GM13976 (cell line): ENCODE measurements at regions not wholly inside any gene's neighbourhood (a gene's known extent, or its start where the extent isn't known, plus 50 kb on each side); places are given as distances from the start of the nearest gene placed in this dataset.

Experiments
- DNase-seq: peaks from one replicate; pipeline ENCODE4 v3.0.0; 2012; ENCODE audit warnings: low spot score
- in situ Hi-C: fragments of 300-500 bp; cut with MboI; formaldehyde crosslinking; loops from one replicate; pipeline ENCODE4 v1.12.0; 2022; ENCODE audit warnings: low sequenced_read_pairs, mixed read lengths, inconsistent platforms; ENCODE audit not compliant: unreplicated experiment
- TF ChIP-seq, protein P1 (sequence below): IDR thresholded peaks from 2 replicates; pipeline ENCODE4 v1.5.1; 2012; ENCODE audit warnings: borderline replicate concordance, mild to moderate bottlenecking; ENCODE audit not compliant: insufficient read depth; ENCODE audit errors: extremely low read depth, missing control alignments, control extremely low read depth

DNA sequence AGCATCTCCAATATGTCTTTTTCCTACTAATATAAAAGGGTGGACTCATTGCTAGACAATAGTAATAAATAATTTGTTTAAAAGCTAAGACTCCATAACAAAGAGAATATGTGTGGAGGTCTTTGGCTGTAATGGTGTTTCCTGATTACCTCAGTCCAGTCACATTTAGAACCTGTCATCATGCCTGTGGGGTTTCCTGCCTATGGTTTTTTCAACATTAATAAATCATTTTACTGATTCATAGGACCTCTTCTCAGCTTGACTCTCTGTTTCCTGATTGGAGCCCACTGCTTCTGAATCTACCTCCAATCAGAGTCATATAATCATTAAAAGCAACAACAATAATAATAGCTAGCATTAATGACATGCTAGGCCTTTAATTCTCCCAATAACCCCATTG, 52.4 kb upstream of the GNAI1 start:
- in situ Hi-C loops, result no loop called here
- TF ChIP-seq, protein P1, sequence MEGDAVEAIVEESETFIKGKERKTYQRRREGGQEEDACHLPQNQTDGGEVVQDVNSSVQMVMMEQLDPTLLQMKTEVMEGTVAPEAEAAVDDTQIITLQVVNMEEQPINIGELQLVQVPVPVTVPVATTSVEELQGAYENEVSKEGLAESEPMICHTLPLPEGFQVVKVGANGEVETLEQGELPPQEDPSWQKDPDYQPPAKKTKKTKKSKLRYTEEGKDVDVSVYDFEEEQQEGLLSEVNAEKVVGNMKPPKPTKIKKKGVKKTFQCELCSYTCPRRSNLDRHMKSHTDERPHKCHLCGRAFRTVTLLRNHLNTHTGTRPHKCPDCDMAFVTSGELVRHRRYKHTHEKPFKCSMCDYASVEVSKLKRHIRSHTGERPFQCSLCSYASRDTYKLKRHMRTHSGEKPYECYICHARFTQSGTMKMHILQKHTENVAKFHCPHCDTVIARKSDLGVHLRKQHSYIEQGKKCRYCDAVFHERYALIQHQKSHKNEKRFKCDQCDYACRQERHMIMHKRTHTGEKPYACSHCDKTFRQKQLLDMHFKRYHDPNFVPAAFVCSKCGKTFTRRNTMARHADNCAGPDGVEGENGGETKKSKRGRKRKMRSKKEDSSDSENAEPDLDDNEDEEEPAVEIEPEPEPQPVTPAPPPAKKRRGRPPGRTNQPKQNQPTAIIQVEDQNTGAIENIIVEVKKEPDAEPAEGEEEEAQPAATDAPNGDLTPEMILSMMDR, result no peak
- no peak for DNase-seq

DNA sequence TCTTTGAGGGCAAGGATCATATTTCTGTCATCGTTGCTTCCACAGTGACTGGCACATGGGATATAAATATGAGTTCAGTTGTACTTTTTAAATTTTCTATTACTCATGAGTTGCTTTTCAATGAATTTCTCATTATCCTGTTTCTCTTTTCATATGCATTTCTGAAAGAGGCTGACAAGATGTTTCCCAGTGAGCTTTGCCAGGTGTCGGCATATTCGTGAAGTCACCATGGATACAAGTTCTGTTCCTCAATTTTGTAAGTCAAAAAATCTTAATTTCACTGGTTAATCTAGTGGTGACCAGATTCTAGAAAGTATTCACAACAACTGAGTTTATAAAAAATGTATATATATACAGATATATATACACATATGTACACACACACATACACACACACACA, 55.7 kb upstream of the GNAI1 start:
- DNase-seq, result no peak
- in situ Hi-C loops, result no loop called here

DNA sequence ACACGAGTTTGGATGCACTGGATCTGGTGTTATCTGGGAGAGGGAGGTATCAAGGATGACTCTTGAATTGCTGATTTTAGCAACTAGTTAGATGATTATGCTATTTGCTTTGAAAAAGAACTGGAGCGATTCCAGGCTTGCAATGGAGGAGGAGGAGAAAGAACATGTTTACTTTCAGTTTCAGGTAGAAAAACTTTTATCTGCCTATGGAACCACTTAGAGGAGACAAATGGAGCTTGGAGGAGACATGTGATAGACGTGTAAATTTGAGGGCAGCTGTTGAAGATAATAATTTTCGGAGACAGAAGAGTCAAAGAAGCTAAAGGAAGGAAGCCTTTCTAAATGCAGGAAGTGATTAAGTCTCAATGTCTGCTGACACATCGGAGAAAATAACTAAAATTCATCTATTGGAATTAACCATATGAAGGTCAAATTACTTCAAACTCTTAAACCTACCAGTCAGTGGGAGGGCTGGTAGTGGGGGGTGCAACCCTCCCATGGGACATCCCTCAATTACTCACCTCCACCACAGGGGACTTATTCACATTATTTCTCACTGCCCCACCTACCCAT, 56.4 kb upstream of the GNAI1 start:
- TF ChIP-seq, protein P1, result no peak
- in situ Hi-C loops, result no loop called here
- no peak for DNase-seq

More for the DNA sequence above, 55.7 kb upstream of the GNAI1 start:
- TF ChIP-seq, protein P1, result no peak

DNA sequence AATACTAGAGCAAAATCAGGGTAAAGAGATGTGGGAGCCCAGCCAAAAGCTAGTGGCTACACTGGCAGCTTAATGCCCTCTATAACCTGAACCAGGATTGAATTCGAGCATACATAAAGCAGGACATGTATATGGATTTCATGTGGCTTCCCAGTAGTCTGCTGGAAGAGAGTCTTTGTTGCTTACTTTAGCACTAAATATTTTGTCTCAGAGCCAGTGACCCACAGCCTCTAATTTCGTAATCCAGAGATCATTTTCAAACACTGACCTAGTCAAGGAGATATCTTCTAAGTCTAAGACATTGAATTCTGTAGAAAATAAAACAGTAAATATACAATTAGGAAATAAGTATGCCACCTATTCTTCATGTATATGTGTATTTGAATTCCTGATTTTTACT, 64.2 kb upstream of the GNAI1 start:
- TF ChIP-seq, protein P1, result no peak
- in situ Hi-C loops, result loop anchor here (25.0 kb wide), 1 partner anchor 592 kb away; no protein-coding TSS in a partner anchor
- no peak for DNase-seq

DNA sequence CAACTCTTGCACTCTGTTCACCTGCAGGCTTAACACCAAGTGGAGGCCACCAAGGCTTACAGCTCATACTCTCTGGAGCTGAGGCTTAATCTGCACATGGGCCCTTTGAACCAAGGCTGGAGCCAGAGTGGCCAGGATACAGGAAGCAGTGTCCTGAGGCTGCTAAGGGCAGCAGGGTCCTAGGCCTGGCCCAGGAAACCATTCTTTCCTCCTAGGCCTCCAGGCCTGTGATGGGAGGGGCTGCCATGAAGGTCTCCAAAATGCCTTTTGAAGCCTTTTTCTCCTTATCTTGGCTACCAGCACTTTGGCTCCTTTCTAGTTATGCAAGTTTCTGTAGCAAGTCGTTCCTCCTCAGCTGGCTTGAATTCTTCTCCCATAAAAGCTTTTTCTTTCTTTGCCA, 68.0 kb upstream of the GNAI1 start:
- TF ChIP-seq, protein P1, result no peak
- DNase-seq, result no peak
- in situ Hi-C loops, result loop anchor here (25.0 kb wide), 1 partner anchor 596 kb away; no protein-coding TSS in a partner anchor

DNA sequence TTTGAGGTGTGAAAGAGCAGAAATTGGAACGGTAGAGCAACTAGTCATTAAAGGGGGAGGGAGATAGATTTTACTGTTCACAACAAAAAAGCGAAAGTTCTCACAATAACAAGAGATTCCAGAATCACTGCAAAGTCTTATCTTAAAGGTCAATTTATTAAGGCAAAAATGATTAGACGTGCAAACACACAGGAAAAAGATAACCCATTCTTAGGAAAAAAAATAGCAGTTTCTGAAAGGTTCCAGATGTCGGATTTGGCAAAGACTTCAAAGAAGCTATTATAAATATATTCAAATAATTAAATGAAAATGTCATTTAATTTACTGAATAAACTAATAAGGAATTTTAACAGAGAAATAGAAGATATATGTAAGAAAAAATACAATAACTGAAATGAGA, 70.8 kb upstream of the GNAI1 start:
- in situ Hi-C loops, result loop anchor here (25.0 kb wide), 1 partner anchor 598 kb away; no protein-coding TSS in a partner anchor

More for the DNA sequence above, 70.8 kb upstream of the GNAI1 start:
- no peak for DNase-seq
- TF ChIP-seq, protein P1, result no peak
